H1 (cell line): ENCODE measurements at regions not wholly inside any gene's neighbourhood (a gene's known extent, or its start where the extent isn't known, plus 50 kb on each side); places are given as distances from the start of the nearest gene placed in this dataset.
A peak's percentile ranks its signal among the peaks of the same experiment; 100 is the strongest.

Experiments
- CTCF ChIA-PET: fragments of 300-600 bp; sonication (Branson Sonifier 250); formaldehyde crosslinking; loops from one replicate; lab custom pipeline; 2021; ENCODE audit not compliant: partially characterized antibody; lab: Charles Lee
- POLR2A ChIA-PET: fragments of 300-600 bp; sonication (Branson Sonifier 250); formaldehyde crosslinking; loops from one replicate; lab custom pipeline; 2021; ENCODE audit warnings: inconsistent platforms; ENCODE audit not compliant: partially characterized antibody; lab: Charles Lee
- DNase-seq, 2 experiments: peaks; one replicate each; pipeline versions ENCODE4 v3.0.0 to v3.0.0-alpha.2; 2010 to 2022; ENCODE audit warnings: low spot score in 2 of 2, low read depth in 1 of 2, mixed read lengths in 1 of 2
- FAIRE-seq: peaks from 2 replicates; lab custom pipeline; 2011; peaks lifted over from hg19 to GRCh38; lab: Jason Lieb, UNC
- H2AFZ ChIP-seq: 2 replicates; pipeline ENCODE4 v1.8.1; 2012; ENCODE audit warnings: low read length, inconsistent platforms
- H2AK5ac ChIP-seq: 2 replicates; pipeline ENCODE4 v1.6.1; 2013; ENCODE audit warnings: low read depth, low read length
- H2BK120ac ChIP-seq: replicated peaks from 2 replicates; pipeline ENCODE3; 2013; ENCODE audit warnings: low read depth, low read length, inconsistent platforms
- H2BK12ac ChIP-seq: 2 replicates; pipeline ENCODE4 v1.6.1; 2013; ENCODE audit warnings: low read depth, low read length
- H2BK15ac ChIP-seq: 2 replicates; pipeline ENCODE4 v1.6.1; 2013; ENCODE audit warnings: low read length
- H2BK20ac ChIP-seq: 2 replicates; pipeline ENCODE4 v1.6.1; 2013; ENCODE audit warnings: low read length
- H2BK5ac ChIP-seq: 2 replicates; pipeline ENCODE4 v1.6.1; 2013; ENCODE audit warnings: low read depth, low read length
- H3K14ac ChIP-seq: 2 replicates; pipeline ENCODE4 v1.6.1; 2013; ENCODE audit warnings: inconsistent platforms; ENCODE audit not compliant: insufficient read length
- H3K18ac ChIP-seq: 2 replicates; pipeline ENCODE4 v1.6.1; 2013; ENCODE audit warnings: low read length; ENCODE audit errors: extremely low read depth
- H3K23ac ChIP-seq: 2 replicates; pipeline ENCODE4 v1.6.1; 2013; ENCODE audit warnings: inconsistent platforms; ENCODE audit not compliant: insufficient read length
- H3K23me2 ChIP-seq: 2 replicates; pipeline ENCODE4 v1.6.1; 2013; ENCODE audit warnings: low read depth, low read length
- H3K27ac ChIP-seq: 2 replicates; pipeline ENCODE4 v1.6.1; 2011; ENCODE audit warnings: low read depth, low read length, inconsistent platforms
- H3K27me3 ChIP-seq, 4 experiments: replicated peaks in 1 of 4; 1 replicate in 1 of 4; 2 replicates in 3 of 4; pipeline versions ENCODE4 v1.6.1 to v1.8.1; 2011 to 2013; ENCODE audit warnings: low read length in 3 of 4, mild to moderate bottlenecking in 3 of 4, inconsistent platforms in 2 of 4, mixed read lengths in 2 of 4, moderate library complexity in 1 of 4; ENCODE audit not compliant: control insufficient read depth in 3 of 4, insufficient read depth in 3 of 4; ENCODE audit errors: extremely low read depth in 1 of 4
- H3K36me3 ChIP-seq, 4 experiments: 2 replicates each; pipeline versions ENCODE4 v1.6.1 to v1.8.1; 2011 to 2013; ENCODE audit warnings: mild to moderate bottlenecking in 4 of 4, low read length in 3 of 4, moderate library complexity in 2 of 4, control low read depth in 1 of 4, inconsistent platforms in 1 of 4; ENCODE audit not compliant: insufficient read depth in 4 of 4, control insufficient read depth in 2 of 4
- H3K4ac ChIP-seq: replicated peaks from 2 replicates; pipeline ENCODE3; 2013; ENCODE audit warnings: low read length, low read depth, mixed read lengths, inconsistent platforms; ENCODE audit not compliant: insufficient read length
- H3K4me1 ChIP-seq, 4 experiments: replicated peaks in 1 of 4; 1 replicate in 1 of 4; 2 replicates in 3 of 4; pipeline versions ENCODE4 v1.6.1 to v1.8.1; 2011 to 2013; ENCODE audit warnings: low read length in 3 of 4, inconsistent platforms in 2 of 4, mixed read lengths in 1 of 4; ENCODE audit not compliant: insufficient read depth in 4 of 4, control insufficient read depth in 3 of 4
- H3K4me2 ChIP-seq, 2 experiments: 2 replicates each; pipeline versions ENCODE4 v1.6.1 to v1.8.1; 2011 to 2013; ENCODE audit warnings: low read depth in 2 of 2, low read length in 2 of 2, control low read depth in 1 of 2, inconsistent platforms in 1 of 2, mild to moderate bottlenecking in 1 of 2; ENCODE audit not compliant: insufficient read depth in 1 of 2
- H3K4me3 ChIP-seq, 4 experiments: fragments of 200-600, 300-600 bp in 1 of 4; sonication (generic), shearing (Covaris generic), sonication (Bioruptor Twin) in 1 of 4; 2 replicates each; pipeline versions ENCODE4 v1.5.1 to v1.8.1; 2011 to 2016; ENCODE audit warnings: low read length in 4 of 4, low read depth in 3 of 4, control low read depth in 2 of 4, inconsistent platforms in 2 of 4, mild to moderate bottlenecking in 2 of 4, mixed read lengths in 1 of 4, moderate library complexity in 1 of 4; ENCODE audit not compliant: insufficient read depth in 2 of 4; ENCODE audit errors: extremely low read depth in 1 of 4
- H3K56ac ChIP-seq: replicated peaks from 2 replicates; pipeline ENCODE3; 2013; ENCODE audit warnings: low read depth, mild to moderate bottlenecking, mixed read lengths, low read length, inconsistent platforms; ENCODE audit not compliant: insufficient read length
- H3K79me1 ChIP-seq: 2 replicates; pipeline ENCODE4 v1.6.1; 2013; ENCODE audit warnings: low read depth, low read length, control low read depth
- H3K79me2 ChIP-seq, 2 experiments: 2 replicates each; pipeline versions ENCODE4 v1.6.1 to v1.8.1; 2012 to 2013; ENCODE audit warnings: low read length in 2 of 2, mild to moderate bottlenecking in 2 of 2, inconsistent platforms in 1 of 2; ENCODE audit not compliant: insufficient read depth in 2 of 2, control insufficient read depth in 1 of 2
- H3K9ac ChIP-seq, 4 experiments: replicated peaks in 1 of 4; 1 replicate in 1 of 4; 2 replicates in 3 of 4; pipeline versions ENCODE4 v1.6.1 to v1.8.1; 2011 to 2013; ENCODE audit warnings: low read depth in 3 of 4, low read length in 3 of 4, control low read depth in 2 of 4, mild to moderate bottlenecking in 2 of 4, moderate library complexity in 2 of 4, inconsistent platforms in 1 of 4; ENCODE audit errors: extremely low read depth in 1 of 4
- H3K9me3 ChIP-seq, 2 experiments: 2 replicates each; pipeline versions ENCODE4 v1.6.1 to v1.8.1; 2012 to 2013; ENCODE audit warnings: mild to moderate bottlenecking in 2 of 2, moderate library complexity in 2 of 2, control low read depth in 1 of 2, inconsistent platforms in 1 of 2, low read depth in 1 of 2, low read length in 1 of 2, mixed read lengths in 1 of 2; ENCODE audit not compliant: insufficient read depth in 2 of 2
- H4K20me1 ChIP-seq, 2 experiments: replicated peaks in 1 of 2; 2 replicates each; pipeline versions ENCODE3 to v1.8.1; 2011 to 2013; ENCODE audit warnings: inconsistent platforms in 2 of 2, low read length in 2 of 2, mild to moderate bottlenecking in 1 of 2; ENCODE audit not compliant: insufficient read depth in 2 of 2, control insufficient read depth in 1 of 2
- H4K5ac ChIP-seq: 2 replicates; pipeline ENCODE4 v1.6.1; 2013; ENCODE audit warnings: low read length, low read depth, mixed read lengths, inconsistent platforms; ENCODE audit not compliant: insufficient read length
- H4K8ac ChIP-seq: 2 replicates; pipeline ENCODE4 v1.8.0; 2013; ENCODE audit warnings: mild to moderate bottlenecking, moderate library complexity, low read length, inconsistent platforms; ENCODE audit not compliant: insufficient read depth; ENCODE audit errors: extremely low read depth
- H4K91ac ChIP-seq: replicated peaks from 2 replicates; pipeline ENCODE3; 2013; ENCODE audit warnings: low read length, mixed read lengths, inconsistent platforms; ENCODE audit not compliant: insufficient read length
- BACH1 ChIP-seq: IDR thresholded peaks from 2 replicates; pipeline ENCODE4 v1.6.1; 2012; ENCODE audit warnings: low read length, improper control_type of control experiment
- CBX8 ChIP-seq: fragments of 300-800, 300-1000 bp; sonication (generic); IDR thresholded peaks from 2 replicates; pipeline ENCODE4 v1.7.1; 2016; ENCODE audit warnings: low read depth, low read length, borderline replicate concordance
- CHD1 ChIP-seq: IDR thresholded peaks from 2 replicates; pipeline ENCODE4 v1.6.1; 2012; ENCODE audit warnings: low read depth, low read length, improper control_type of control experiment
- EZH2 ChIP-seq: fragments of 200-600 bp; sonication (generic); IDR thresholded peaks from 2 replicates; pipeline ENCODE4 v1.7.1; 2012; ENCODE audit warnings: low read depth, mild to moderate bottlenecking, moderate library complexity, low read length, inconsistent platforms; ENCODE audit not compliant: severe bottlenecking
- POLR2A ChIP-seq, 2 experiments: IDR thresholded peaks; 1 replicate in 1 of 2; 2 replicates in 1 of 2; pipeline ENCODE4 v1.6.1; 2011; ENCODE audit warnings: low read depth in 2 of 2, low read length in 2 of 2, mild to moderate bottlenecking in 2 of 2; ENCODE audit errors: control extremely low read depth in 1 of 2
- RNF2 ChIP-seq: fragments of 200-900, 300-1000 bp; sonication (generic); IDR thresholded peaks from 2 replicates; pipeline ENCODE4 v1.7.1; 2016; ENCODE audit warnings: borderline replicate concordance, low read depth, mild to moderate bottlenecking, antibody characterized with exemption, low read length; ENCODE audit not compliant: poor library complexity, severe bottlenecking; ENCODE audit errors: missing control alignments
- SP1 ChIP-seq: IDR thresholded peaks from 2 replicates; pipeline ENCODE4 v1.6.1; 2011; ENCODE audit warnings: low read depth, low read length
- SUZ12 ChIP-seq: fragments of 200-600 bp; sonication (generic); IDR thresholded peaks from 2 replicates; pipeline ENCODE4 v1.6.1; 2012; ENCODE audit warnings: mild to moderate bottlenecking, inconsistent platforms, low read length, moderate library complexity, mixed read lengths
- WGBS, 2 experiments: shearing (Covaris generic) in 1 of 2; methylation state at CpG; one replicate each; pipeline versions ENCODE4 v1.1.6 to v1.1.7; 2013 to 2015; ENCODE audit warnings: low lambda C conversion rate in 2 of 2, mixed read lengths in 2 of 2, inconsistent platforms in 1 of 2, low coverage in 1 of 2, missing lambda C conversion rate in 1 of 2; ENCODE audit not compliant: insufficient replicate concordance in 2 of 2, insufficient coverage in 1 of 2, insufficient read length in 1 of 2; ENCODE audit errors: extremely low coverage in 1 of 2, missing lambda C conversion rate in 1 of 2; 5-methylcytosine and 5-hydroxymethylcytosine counted together

- TF ChIP-seq RNF2 (peak; percentile 77), SP1 (no peak), BACH1 (no peak), CBX8 (0 out of 2 replicates have a peak, but pooled peaks have one; percentile 19), CHD1 (no peak), EZH2 (peak; percentile 68), POLR2A (IDR thresholded peaks at IDR 0.05; ENCODE audit: control extremely low read depth in 1 of 2, low read depth in 2 of 2, low read length in 2 of 2) (no peak), SUZ12 (peak; percentile 59)
- H2BK120ac ChIP-seq: no peak overlapping the region
- no peak overlapping the region for H2BK12ac ChIP-seq
- no peak overlapping the region for H2AFZ ChIP-seq
- H2AK5ac ChIP-seq: no peak overlapping the region
- peaks cover 3 to 17% (median 9%) of the 10 kb centered on the region in 4 experiments; a peak in 6 of 7 replicates for H3K4me1 ChIP-seq
- no peak overlapping the region for H3K56ac ChIP-seq
- H3K4me2 ChIP-seq: peak overlapping the region; percentile 89 to 91; a peak in 3 of 4 replicates
- no peaks in the 10 kb centered on the region for H3K9me3 ChIP-seq
- no peak overlapping the region for H2BK15ac ChIP-seq
- peaks cover 14% of the 10 kb centered on the region for H3K23me2 ChIP-seq
- H3K18ac ChIP-seq: no peak overlapping the region
- WGBS, 2 experiments: 8% methylated on average over 29 of the region's 29 CpGs; no CpG with 5 or more reads in 1 of the 2 experiments
- H3K36me3 ChIP-seq: no peaks in the 10 kb centered on the region
- H4K8ac ChIP-seq: no peak overlapping the region
- DNase-seq (no peak), FAIRE-seq (no peak)
- H3K4me3 ChIP-seq: peak overlapping the region in 2 of 4 experiments; percentile 17 to 59; a peak in 5 of 8 replicates
- H3K23ac ChIP-seq: no peak overlapping the region
- no peak overlapping the region for H2BK5ac ChIP-seq
- H3K4ac ChIP-seq: no peak overlapping the region
- H2BK20ac ChIP-seq: no peak overlapping the region
- no peak overlapping the region for H4K5ac ChIP-seq
- ChIA-PET POLR2A (interaction anchor here (1.6 kb wide), 1 partner anchor 18 kb away, joined by 3 read pairs; no protein-coding TSS in a partner anchor), CTCF (interaction anchor here (0.8 to 4.4 kb wide), 3 partner anchors 41 to 48 kb away, joined by 3 to 26 read pairs (median 5); no protein-coding TSS in a partner anchor)
- H3K14ac ChIP-seq: no peak overlapping the region
- no peak overlapping the region for H4K91ac ChIP-seq
- H3K79me1 ChIP-seq: no peaks in the 10 kb centered on the region
- H3K27ac ChIP-seq: no peak overlapping the region
- peaks cover 2 to 8% of the 10 kb centered on the region in 2 experiments for H4K20me1 ChIP-seq
- H3K27me3 ChIP-seq: peaks cover 57 to 98% (median 95%) of the 10 kb centered on the region in 4 experiments
- no peak overlapping the region for H3K9ac ChIP-seq
- H3K79me2 ChIP-seq: no peaks in the 10 kb centered on the region
Measured at GRCh38 chr6:28812778-28813569, 110.8 kb downstream of the TRIM27 start.
